ENCODE measurements at regions not wholly inside any gene's neighbourhood (a gene's known extent, or its start where the extent isn't known, plus 50 kb on each side); places are given as distances from the start of the nearest gene placed in this dataset.

GRCh38 chr12:23352670-23353069, 596.8 kb downstream of the SOX5 start:
- H3K4me1 ChIP-seq: no peaks in the 10 kb centered on the region
- no peaks in the 10 kb centered on the region for H3K27me3 ChIP-seq
- no peaks in the 10 kb centered on the region for H3K9me3 ChIP-seq
- no peak for TF ChIP-seq CTCF (IDR thresholded peaks at IDR 0.05; ENCODE audit: low read depth, low read length)
- H3K36me3 ChIP-seq: no peaks in the 10 kb centered on the region
- DNase-seq: no peak
- H3K4me3 ChIP-seq (ENCODE audit: low read depth, low read length): no peak overlapping the region

- Histone ChIP-seq H3K4me1 (no peaks in the 10 kb centered on the region), H3K9me3 (no peaks in the 10 kb centered on the region), H3K4me3 (ENCODE audit: low read depth, low read length) (no peak overlapping the region), H3K36me3 (no peaks in the 10 kb centered on the region), H3K27me3 (no peaks in the 10 kb centered on the region)
- TF ChIP-seq CTCF (IDR thresholded peaks at IDR 0.05; ENCODE audit: low read depth, low read length): no peak
- DNase-seq: no peak
These were observed 594.7 kb downstream of the SOX5 start for GRCh38 chr12:23354800-23355199.

- no peak for DNase-seq
- H3K9me3 ChIP-seq: no peaks in the 10 kb centered on the region
- no peaks in the 10 kb centered on the region for H3K36me3 ChIP-seq
- no peak for TF ChIP-seq CTCF (IDR thresholded peaks at IDR 0.05; ENCODE audit: low read depth, low read length)
- H3K4me3 ChIP-seq (ENCODE audit: low read depth, low read length): no peak overlapping the region
- no peaks in the 10 kb centered on the region for H3K27me3 ChIP-seq
- no peaks in the 10 kb centered on the region for H3K4me1 ChIP-seq
These were observed 593.0 kb downstream of the SOX5 start for GRCh38 chr12:23356440-23356839.

GRCh38 chr12:23356927-23357708, 592.4 kb downstream of the SOX5 start:
- H3K36me3 ChIP-seq: no peaks in the 10 kb centered on the region
- no peak for TF ChIP-seq CTCF (IDR thresholded peaks at IDR 0.05; ENCODE audit: low read depth, low read length)
- H3K4me3 ChIP-seq (ENCODE audit: low read depth, low read length): no peak overlapping the region
- DNase-seq: no peak
- H3K4me1 ChIP-seq: no peaks in the 10 kb centered on the region
- no peaks in the 10 kb centered on the region for H3K27me3 ChIP-seq
- H3K9me3 ChIP-seq: no peaks in the 10 kb centered on the region

- Histone ChIP-seq H3K4me1 (no peaks in the 10 kb centered on the region), H3K27me3 (no peaks in the 10 kb centered on the region), H3K4me3 (ENCODE audit: low read depth, low read length) (no peak overlapping the region), H3K9me3 (no peaks in the 10 kb centered on the region), H3K36me3 (no peaks in the 10 kb centered on the region)
- no peak for DNase-seq
- no peak for TF ChIP-seq CTCF (IDR thresholded peaks at IDR 0.05; ENCODE audit: low read depth, low read length)
These were observed 589.3 kb downstream of the SOX5 start for GRCh38 chr12:23359975-23360701.

GRCh38 chr12:23361971-23362370, 587.5 kb downstream of the SOX5 start:
- no peak for DNase-seq
- no peaks in the 10 kb centered on the region for H3K4me1 ChIP-seq
- no peak overlapping the region for H3K4me3 ChIP-seq (ENCODE audit: low read depth, low read length)
- peak; percentile 44 for TF ChIP-seq CTCF (IDR thresholded peaks at IDR 0.05; ENCODE audit: low read depth, low read length)
- H3K36me3 ChIP-seq: no peaks in the 10 kb centered on the region
- no peaks in the 10 kb centered on the region for H3K27me3 ChIP-seq
- no peaks in the 10 kb centered on the region for H3K9me3 ChIP-seq
